Aorta (tissue), 5 donors: ENCODE measurements at regions not wholly inside any gene's neighbourhood (a gene's known extent, or its start where the extent isn't known, plus 50 kb on each side); places are given as distances from the start of the nearest gene placed in this dataset.
"Not testable (repeated sequence)": the region's sequence is repeated elsewhere in the genome, so short reads cannot be mapped to it uniquely, and the experiment has no call there.

Experiments used
- ATAC-seq: fragments of 200-7000 bp; cut with Tn5 transposase; one replicate; pipeline ENCODE4 v1.9.1; 2022; ENCODE audit warnings: moderate library complexity; ENCODE audit not compliant: low FRiP score
- DNase-seq, 2 donors: peaks; one replicate each; pipeline ENCODE4 v3.0.0-alpha.2; 2020
- H3K27ac ChIP-seq, 2 donors: one replicate each; pipeline ENCODE4 v1.5.1; 2013; ENCODE audit warnings: low read length in 2 of 2, mild to moderate bottlenecking in 2 of 2, moderate library complexity in 2 of 2, control low read depth in 1 of 2, inconsistent platforms in 1 of 2, low read depth in 1 of 2
- H3K27me3 ChIP-seq, 2 donors: one replicate each; pipeline ENCODE4 v1.6.1; 2013; ENCODE audit warnings: control low read depth in 1 of 2, low read length in 1 of 2, mild to moderate bottlenecking in 1 of 2, moderate library complexity in 1 of 2; ENCODE audit not compliant: insufficient read depth in 2 of 2, control insufficient read depth in 1 of 2
- H3K36me3 ChIP-seq, 2 donors: one replicate each; pipeline ENCODE4 v1.6.1; 2013; ENCODE audit warnings: control low read depth in 1 of 2, low read length in 1 of 2, mild to moderate bottlenecking in 1 of 2; ENCODE audit not compliant: insufficient read depth in 2 of 2, control insufficient read depth in 1 of 2
- H3K4me1 ChIP-seq, 2 donors: one replicate each; pipeline ENCODE4 v1.6.1; 2013; ENCODE audit warnings: low read length in 2 of 2, control low read depth in 1 of 2, mild to moderate bottlenecking in 1 of 2, moderate library complexity in 1 of 2; ENCODE audit not compliant: insufficient read depth in 2 of 2, control insufficient read depth in 1 of 2
- H3K4me3 ChIP-seq, 2 donors: one replicate each; pipeline ENCODE4 v1.5.1; 2013; ENCODE audit warnings: low read length in 2 of 2, control low read depth in 1 of 2, mild to moderate bottlenecking in 1 of 2
- H3K9me3 ChIP-seq: one replicate; pipeline ENCODE4 v1.6.1; 2013; ENCODE audit warnings: mild to moderate bottlenecking, low read length; ENCODE audit not compliant: control insufficient read depth
- WGBS, 2 donors: extraction: QIAGEN DNeasy Blood & Tissue Kit; methylation state at CpG; one replicate each; pipeline ENCODE4 v1.1.7; 2013; 5-methylcytosine and 5-hydroxymethylcytosine counted together
- intact Hi-C, 2 donors: fragments of 100-400 bp; cut with DNase I; formaldehyde crosslinking; loops; one replicate each; pipeline versions ENCODE4 v1.14.2 to v1.15.0; 2022
- donor health status: healthy with polysubstance abuse.
- donor health status: Bipolar disorder and iron deficiency.
- donor health status: DM: no; HTN: no; CAD: no.
- donor health status: DM: no; HTN: no; CAD: no.
- donor health status: DM: yes; HTN: yes; CAD: no.

- H3K4me3 ChIP-seq: no peak overlapping the region
- DNase-seq (no peak), ATAC-seq (no peak)
- intact Hi-C loops: loop anchor here in 1 of 2 donors (10.0 kb wide), 1 partner anchor 61 kb away; no protein-coding TSS in a partner anchor
- no peak overlapping the region for H3K27ac ChIP-seq
- peaks cover 2% of the 10 kb centered on the region for H3K9me3 ChIP-seq
- H3K36me3 ChIP-seq: no peaks in the 10 kb centered on the region
- H3K27me3 ChIP-seq: no peaks in the 10 kb centered on the region
- H3K4me1 ChIP-seq: no peaks in the 10 kb centered on the region
Measured at GRCh38 chr9:78146241-78146640, 89.6 kb upstream of the CEP78 start.

GRCh38 chr9:78144663-78145377 is 91.1 kb upstream of the CEP78 start:
- Histone ChIP-seq H3K4me3 (no peak overlapping the region), H3K4me1 (no peaks in the 10 kb centered on the region), H3K9me3 (peaks cover 2% of the 10 kb centered on the region), H3K27me3 (no peaks in the 10 kb centered on the region), H3K36me3 (no peaks in the 10 kb centered on the region), H3K27ac (no peak overlapping the region)
- 72 to 77% methylated on average over 3 of the region's 3 CpGs for WGBS, 2 donors
- DNase-seq: no peak
- intact Hi-C loops: loop anchor here in 1 of 2 donors (10.0 kb wide), 1 partner anchor 60 kb away; no protein-coding TSS in a partner anchor
- ATAC-seq: peak; percentile 71

- Histone ChIP-seq H3K36me3 (no peaks in the 10 kb centered on the region), H3K27me3 (no peaks in the 10 kb centered on the region), H3K27ac (no peak overlapping the region), H3K4me1 (no peaks in the 10 kb centered on the region), H3K4me3 (no peak overlapping the region), H3K9me3 (peaks cover 2% of the 10 kb centered on the region)
- WGBS, 2 donors: 91 to 94% methylated on average over 1 of the region's 1 CpG
- intact Hi-C loops: loop anchor here in 1 of 2 donors (10.0 kb wide), 1 partner anchor 59 kb away; no protein-coding TSS in a partner anchor
- ATAC-seq (no peak), DNase-seq (no peak)
Measured at GRCh38 chr9:78144008-78144381, 91.9 kb upstream of the CEP78 start.

GRCh38 chr9:78143281-78144007 is 92.4 kb upstream of the CEP78 start:
- intact Hi-C loops: loop anchor here in 1 of 2 donors (10.0 kb wide), 1 partner anchor 59 kb away; no protein-coding TSS in a partner anchor
- H3K4me1 ChIP-seq: no peaks in the 10 kb centered on the region
- H3K36me3 ChIP-seq: no peaks in the 10 kb centered on the region
- WGBS, 2 donors: 21 to 45% methylated on average over 3 of the region's 3 CpGs
- peaks cover 2% of the 10 kb centered on the region for H3K9me3 ChIP-seq
- H3K4me3 ChIP-seq: no peak overlapping the region
- H3K27me3 ChIP-seq: no peaks in the 10 kb centered on the region
- H3K27ac ChIP-seq: no peak overlapping the region
- ATAC-seq: no peak
- no peak for DNase-seq

- not testable (repeated sequence) for H3K4me1 ChIP-seq, H3K36me3 ChIP-seq, H3K27me3 ChIP-seq, ATAC-seq, H3K27ac ChIP-seq, DNase-seq, H3K9me3 ChIP-seq, H3K4me3 ChIP-seq
- intact Hi-C loops: loop anchor here in 1 of 2 donors (10.0 kb wide), 1 partner anchor 57 kb away; no protein-coding TSS in a partner anchor
- WGBS, 2 donors: 96% methylated on average over 3 of the region's 3 CpGs
Measured at GRCh38 chr9:78142264-78142663, 93.6 kb upstream of the CEP78 start.

- H3K4me3 ChIP-seq: no peak overlapping the region
- H3K4me1 ChIP-seq: no peaks in the 10 kb centered on the region
- ATAC-seq (no peak), DNase-seq (no peak)
- no peaks in the 10 kb centered on the region for H3K36me3 ChIP-seq
- 87 to 89% methylated on average over 1 of the region's 1 CpG for WGBS, 2 donors
- no peak overlapping the region for H3K27ac ChIP-seq
- H3K9me3 ChIP-seq: no peaks in the 10 kb centered on the region
- intact Hi-C loops: no loop called here
- no peaks in the 10 kb centered on the region for H3K27me3 ChIP-seq
Measured at GRCh38 chr9:78133751-78134150, 102.1 kb upstream of the CEP78 start.

GRCh38 chr9:78132701-78133058 is 101.1 kb upstream of the GNAQ start:
- no peak for DNase-seq
- no peaks in the 10 kb centered on the region for H3K27me3 ChIP-seq
- no peak overlapping the region for H3K27ac ChIP-seq
- ATAC-seq: no peak
- H3K4me3 ChIP-seq: peak overlapping the region in 1 of 2 donors; percentile 26
- no peaks in the 10 kb centered on the region for H3K9me3 ChIP-seq
- no peaks in the 10 kb centered on the region for H3K4me1 ChIP-seq
- intact Hi-C loops: no loop called here
- 2 to 7% methylated on average over 2 of the region's 2 CpGs for WGBS, 2 donors
- no peaks in the 10 kb centered on the region for H3K36me3 ChIP-seq

GRCh38 chr9:78131969-78132700 is 100.5 kb upstream of the GNAQ start:
- 39 to 45% methylated on average over 2 of the region's 2 CpGs for WGBS, 2 donors
- ATAC-seq: no peak
- H3K4me3 ChIP-seq: peak overlapping the region in 1 of 2 donors; percentile 26

More at GRCh38 chr9:78131969-78132700, 100.5 kb upstream of the GNAQ start:
- intact Hi-C loops: no loop called here
- no peaks in the 10 kb centered on the region for H3K4me1 ChIP-seq
- no peaks in the 10 kb centered on the region for H3K36me3 ChIP-seq
- no peaks in the 10 kb centered on the region for H3K9me3 ChIP-seq
- no peak for DNase-seq
- H3K27me3 ChIP-seq: no peaks in the 10 kb centered on the region
- no peak overlapping the region for H3K27ac ChIP-seq
